UCSD-AML1 (cell line): ENCODE measurements at regions not wholly inside any gene's neighbourhood (a gene's known extent, or its start where the extent isn't known, plus 50 kb on each side); places are given as distances from the start of the nearest gene placed in this dataset.

Experiments
- DNase-seq: peaks from one replicate; lab custom pipeline; 2025; ENCODE audit not compliant: unreplicated experiment; lab: John Stamatoyannopoulos, UW

DNA sequence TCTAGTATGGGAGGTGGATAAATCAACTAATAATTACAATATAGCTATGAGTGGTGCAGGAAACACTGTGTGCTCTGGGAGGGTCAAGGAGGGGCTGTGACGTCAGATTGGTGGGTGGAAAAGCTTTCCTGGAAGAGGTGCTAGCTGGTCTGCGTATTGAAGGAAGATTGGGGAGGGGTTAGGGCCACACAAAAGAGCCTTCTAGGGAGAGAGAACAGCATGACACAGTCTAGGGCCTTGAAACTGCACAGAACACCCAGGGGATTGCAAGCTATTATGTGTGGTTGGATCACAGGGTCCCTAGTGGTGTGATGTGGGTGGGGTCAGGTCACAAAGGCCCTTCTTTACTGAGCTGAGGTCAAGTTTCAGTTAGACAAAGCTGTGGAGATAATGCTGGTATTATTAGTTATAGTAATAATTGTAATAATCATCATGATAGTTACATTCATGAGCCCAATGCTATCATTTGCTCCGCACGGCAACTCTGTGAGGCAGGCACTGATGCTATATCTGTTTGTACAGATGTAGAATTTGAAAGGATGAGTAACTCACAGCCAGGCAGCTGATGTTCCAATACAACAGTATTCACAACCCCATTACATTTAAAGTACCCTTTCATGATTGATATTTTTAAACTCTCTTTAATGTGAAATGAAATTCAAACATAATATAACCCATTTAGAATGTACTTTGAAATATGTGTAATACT is 197.4 kb upstream of the IL12B start:
- no peak for DNase-seq

GRCh38 chr5:159531554-159532105 is 201.3 kb upstream of the IL12B start:
- DNase-seq = no peak

- no peak for DNase-seq
Observed at GRCh38 chr5:159533197-159533596, 202.9 kb upstream of the IL12B start.

- DNase-seq = no peak
Observed at GRCh38 chr5:159536166-159536565, 205.9 kb upstream of the IL12B start.

DNA sequence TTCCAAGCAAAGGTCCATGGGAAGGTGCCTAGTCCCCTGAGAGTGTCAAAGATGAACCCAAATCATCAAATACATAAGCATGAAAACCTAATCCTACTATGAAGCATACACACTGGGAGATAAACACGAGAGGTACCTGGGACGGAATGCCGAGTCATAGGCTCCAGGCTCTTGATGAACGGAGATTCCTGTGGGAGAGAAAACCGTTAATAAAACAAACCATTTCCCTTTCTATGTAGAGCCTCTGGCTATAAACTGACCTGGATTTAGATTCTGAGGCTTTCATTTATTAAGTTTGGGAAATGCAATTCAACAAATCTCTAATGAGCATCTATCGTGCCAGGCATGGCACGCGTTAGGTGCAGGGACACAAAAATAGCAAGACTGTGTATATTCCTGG is 206.4 kb upstream of the IL12B start:
- DNase-seq = no peak

DNA sequence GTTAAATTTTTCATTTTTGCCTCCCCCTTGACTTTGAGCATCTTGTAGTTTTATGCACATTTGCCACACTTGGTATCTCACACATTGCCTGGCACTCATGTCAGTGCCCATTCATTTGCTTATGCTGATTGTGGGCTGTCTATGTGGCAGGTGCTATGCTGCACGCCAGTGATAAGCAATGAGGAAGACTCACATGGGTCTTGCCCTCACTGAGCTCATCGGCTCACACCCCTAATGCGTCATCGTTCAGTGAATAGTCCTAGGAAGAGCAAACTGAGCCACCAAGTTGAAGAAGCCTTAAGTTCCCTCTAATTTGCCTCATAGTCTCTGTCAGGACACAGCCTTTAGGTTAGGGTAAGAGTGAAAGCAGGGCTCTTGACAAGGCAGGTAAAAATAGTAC is 209.4 kb upstream of the IL12B start:
- no peak for DNase-seq

DNA sequence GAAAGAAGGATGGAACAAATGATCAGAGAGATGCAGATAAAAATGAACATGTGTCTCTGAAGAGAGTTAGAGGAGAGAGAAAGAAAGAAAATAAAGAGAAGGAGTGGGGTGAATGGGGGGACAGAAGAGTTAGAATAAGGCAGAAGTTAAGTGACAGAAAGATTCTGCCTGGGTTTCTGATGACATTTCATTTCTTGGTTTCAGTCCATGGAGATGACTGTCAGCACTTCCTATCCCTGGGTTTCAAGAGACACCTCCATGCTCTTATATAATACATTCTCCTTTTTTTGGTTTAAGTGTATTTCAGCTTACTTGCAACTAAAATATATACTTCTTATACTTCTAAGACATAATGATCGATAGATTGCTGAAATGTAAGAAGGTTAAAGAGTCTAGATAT is 213.0 kb upstream of the IL12B start:
- no peak for DNase-seq

DNA sequence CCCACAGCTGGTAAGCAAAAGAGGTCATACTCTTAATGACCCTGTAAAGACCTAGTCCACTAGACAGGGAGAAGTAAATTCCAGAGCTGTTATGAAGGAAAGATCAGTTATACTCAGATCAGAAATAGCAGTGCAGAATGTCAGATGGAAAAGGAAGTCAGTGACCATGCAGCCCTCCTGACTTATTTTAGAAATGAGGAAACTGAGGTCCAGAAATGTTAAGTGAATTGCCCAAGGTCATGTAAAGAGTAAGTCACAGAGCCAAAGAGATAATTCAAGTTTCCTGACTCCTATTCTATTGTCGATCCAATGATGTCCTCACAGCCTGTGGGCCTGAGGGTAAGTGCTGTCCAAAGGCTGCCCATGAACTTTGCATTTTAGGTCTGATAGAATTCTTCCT is 214.9 kb upstream of the IL12B start:
- DNase-seq = no peak

DNA sequence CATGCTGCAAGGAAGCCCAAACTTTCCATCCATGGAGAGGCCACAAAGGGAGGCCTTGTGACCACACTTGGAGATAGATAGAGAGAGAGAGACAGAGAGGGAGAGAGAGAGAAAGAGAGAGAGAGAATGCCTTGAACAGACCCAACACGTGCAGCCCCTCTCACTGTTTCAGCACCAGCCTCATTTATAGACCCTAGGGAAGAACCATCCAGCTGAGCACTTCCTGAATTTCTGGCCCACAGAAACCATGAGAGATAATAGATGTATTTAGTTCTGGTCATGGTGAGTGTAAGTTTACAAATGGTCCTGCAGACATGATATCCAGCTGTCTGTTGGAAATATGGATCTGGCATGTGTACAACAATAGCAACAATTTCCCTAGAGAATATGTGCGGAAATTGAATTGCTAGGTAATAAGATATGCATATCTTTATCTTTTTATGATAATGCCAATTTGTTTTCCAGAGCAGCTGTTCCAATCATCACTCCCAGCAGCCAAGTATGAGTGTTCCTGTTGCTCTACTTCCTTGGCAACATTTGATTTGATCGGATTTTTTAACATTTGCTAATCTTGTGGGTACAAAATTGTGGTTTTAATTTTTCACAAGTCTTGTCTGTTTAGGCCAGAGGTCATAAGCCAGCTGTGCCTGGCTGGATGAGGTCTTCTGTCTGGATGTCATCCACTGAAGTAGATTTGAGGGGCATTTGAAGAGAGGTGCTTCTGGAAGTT is 217.3 kb upstream of the IL12B start:
- no peak for DNase-seq

DNA sequence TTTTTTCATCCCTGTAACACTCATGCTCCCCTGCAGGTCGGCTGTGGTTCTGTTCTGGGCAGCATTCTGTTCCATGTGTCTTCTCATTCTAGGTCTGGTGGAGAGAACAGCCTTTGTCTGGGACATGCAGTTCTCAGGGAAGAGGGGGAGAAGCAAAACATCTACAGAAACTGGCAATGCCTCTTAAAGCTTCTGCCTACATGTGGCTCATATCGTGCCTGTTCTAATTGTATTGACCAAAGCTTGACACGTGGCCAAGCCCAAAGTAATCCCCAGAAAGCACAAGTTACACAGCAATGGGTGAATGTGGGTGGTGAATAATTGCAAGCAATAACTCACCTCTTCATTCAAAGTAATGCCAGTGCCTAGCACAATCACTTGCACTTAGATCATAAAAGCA is 218.2 kb upstream of the IL12B start:
- DNase-seq = no peak

GRCh38 chr5:159549046-159549445 is 218.8 kb upstream of the IL12B start:
- DNase-seq = no peak

DNA sequence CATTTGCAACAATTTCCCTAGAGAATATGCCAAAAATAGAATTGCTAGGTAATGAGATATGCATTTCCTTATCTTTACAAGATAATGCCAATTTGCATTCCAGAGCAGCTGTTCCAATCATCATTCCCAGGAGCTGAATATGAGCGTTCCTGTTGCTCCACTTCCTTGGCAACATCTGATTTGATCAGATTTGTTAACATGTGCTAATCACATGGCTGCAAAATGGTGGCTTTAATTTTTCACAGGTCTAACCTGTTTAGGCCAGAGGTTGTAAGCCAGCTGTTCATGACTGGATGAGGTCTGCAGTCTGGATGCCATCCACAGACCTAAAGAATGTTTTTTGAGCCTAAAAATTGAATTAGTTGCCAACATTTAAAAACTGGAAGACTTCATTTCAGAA is 220.7 kb upstream of the IL12B start:
- DNase-seq = no peak

DNA sequence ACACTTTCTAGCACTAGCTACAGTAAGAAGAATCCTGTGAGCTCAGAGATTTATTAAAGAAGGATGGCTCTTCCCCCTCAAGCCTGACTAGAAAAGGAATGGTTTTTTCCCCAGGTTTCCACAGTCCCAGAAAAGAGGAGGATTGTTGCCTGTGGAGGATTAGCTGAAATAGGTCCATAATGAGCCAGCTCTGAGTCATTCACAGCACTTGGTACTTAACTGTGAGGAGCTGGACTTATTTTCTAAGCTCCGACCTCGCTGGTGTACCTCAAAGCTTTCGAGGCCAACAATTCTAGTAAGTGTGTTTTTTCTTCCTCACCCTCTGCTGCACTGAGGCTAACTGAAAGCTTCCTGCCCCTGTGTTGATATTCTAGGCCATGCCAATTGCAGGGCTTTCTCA is 222.5 kb upstream of the IL12B start:
- no peak for DNase-seq

GRCh38 chr5:159553792-159554191 is 223.5 kb upstream of the IL12B start:
- no peak for DNase-seq

GRCh38 chr5:159555084-159555483 is 224.8 kb upstream of the IL12B start:
- DNase-seq = no peak

DNA sequence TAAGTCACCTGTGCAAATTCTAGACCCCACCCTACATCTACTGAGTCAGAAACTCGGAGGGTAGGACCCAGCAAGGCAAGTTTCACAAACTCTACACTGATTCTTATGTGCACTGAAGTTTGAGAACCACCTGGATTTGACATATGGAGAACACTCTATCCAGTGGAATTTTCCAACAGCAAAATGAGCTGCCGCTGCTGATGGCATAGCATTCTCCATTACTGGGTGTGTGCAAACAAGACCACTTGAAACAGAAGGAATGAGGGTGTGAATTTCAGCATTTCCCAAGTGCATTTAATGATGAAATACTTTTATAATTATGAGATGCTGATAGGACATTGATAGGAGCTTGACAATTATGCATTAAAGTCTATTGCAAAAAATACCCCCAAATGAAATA is 229.1 kb upstream of the IL12B start:
- no peak for DNase-seq

DNA sequence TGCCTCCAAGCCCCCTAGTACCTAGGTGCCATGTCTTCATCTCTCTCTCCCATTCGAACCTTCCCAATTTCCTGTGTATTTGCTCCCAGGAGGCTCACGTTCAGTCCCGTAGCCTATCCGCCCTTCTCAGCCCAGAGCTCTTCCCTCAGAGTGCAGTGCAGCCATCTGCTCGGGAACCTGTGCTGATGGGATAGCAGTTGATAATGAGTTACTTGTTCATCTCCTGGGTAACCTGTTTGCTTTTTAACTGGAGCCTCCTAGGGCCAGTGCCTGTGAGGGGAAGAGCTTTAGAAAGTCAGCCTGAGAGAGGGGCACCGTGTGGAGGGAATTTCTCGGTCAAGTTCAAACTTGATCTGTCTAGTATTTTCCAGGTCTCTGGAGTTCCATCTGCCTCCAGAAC is 229.8 kb upstream of the IL12B start:
- no peak for DNase-seq

- no peak for DNase-seq
Observed at GRCh38 chr5:159564031-159564430, 233.7 kb upstream of the IL12B start.

DNA sequence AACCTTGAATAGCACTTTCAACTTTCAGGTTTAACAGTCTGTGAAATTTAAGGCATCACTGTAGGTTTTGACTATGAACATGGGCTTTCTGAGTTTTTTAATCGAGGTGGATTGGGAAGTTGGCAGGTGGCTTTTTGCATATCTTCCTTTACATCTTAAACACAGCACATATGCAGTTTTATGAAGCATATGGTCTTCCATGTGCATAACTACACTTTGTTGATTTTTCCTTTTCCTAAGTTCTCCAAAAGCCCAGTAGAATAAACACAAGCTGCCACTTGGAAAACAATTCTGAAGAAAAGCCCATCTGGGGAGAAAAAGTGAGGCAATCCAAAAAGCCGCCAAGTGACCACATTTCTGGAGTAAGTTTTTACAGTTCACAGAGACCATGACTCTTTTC is 236.5 kb upstream of the IL12B start:
- no peak for DNase-seq

GRCh38 chr5:159567461-159567860 is 237.2 kb upstream of the IL12B start:
- no peak for DNase-seq

DNA sequence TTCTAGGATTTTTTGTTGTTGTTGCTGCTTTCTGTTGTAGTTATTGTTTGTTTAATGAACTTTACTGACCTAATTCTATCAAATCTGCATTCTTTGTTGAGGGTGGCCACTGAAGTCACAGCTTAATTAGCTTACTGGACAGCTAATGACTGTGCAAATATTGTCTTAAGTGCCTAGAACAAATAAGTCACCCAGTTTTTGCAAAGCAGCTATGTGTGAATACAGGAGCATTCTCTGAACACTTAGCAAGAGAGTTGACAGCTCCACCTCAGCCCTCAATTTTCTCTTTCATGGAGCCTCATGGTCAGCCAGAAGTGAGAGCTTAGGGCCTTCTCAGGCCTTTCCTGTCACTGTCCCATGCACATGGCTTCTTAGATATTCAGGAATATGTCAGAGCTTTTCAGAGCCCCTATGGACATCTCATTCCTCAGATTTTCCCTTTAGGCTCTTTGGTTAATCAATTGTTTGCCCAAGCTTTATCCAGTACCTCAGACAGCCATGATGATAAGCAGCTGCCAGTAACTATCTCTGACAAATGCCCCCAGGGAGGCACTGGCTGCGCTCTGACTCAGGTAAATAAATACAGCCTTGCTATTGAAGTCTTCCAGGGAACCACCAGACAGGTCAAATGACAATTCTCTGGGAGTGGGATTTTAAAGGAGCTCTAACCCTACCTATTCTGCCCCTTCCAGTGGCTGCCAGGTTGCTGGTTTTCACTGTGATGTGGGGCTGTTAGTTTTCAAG is 241.4 kb upstream of the IL12B start:
- DNase-seq = no peak

DNA sequence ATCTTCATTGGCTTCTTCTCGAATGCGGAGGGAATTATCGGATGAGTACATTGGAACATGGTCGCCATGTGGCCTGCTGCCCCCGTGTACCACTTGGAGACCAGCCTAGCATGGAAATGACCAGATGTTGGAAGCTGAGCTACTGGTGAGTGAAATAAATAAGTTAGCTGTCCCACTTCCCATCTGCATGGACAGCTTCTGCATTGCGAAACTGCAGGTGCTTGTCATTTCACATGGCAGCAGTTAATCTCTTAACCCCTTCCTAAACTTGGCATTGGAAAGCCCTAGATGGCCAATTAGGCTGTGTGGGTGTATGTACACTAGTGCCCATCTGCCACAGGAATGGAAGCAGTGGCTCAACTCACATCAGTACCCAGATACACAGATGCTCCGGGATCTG is 246.6 kb upstream of the IL12B start:
- DNase-seq = no peak
